HG03139 (cell line): ENCODE measurements at regions not wholly inside any gene's neighbourhood (a gene's known extent, or its start where the extent isn't known, plus 50 kb on each side); places are given as distances from the start of the nearest gene placed in this dataset.

Experiments
- ATAC-seq: cut with Tn5 transposase; IDR thresholded peaks from one replicate; pipeline ENCODE4 v1.9.1; 2021; ENCODE audit not compliant: unreplicated experiment

GRCh38 chr1:47627016-47627415 lies 189.2 kb downstream of the FOXD2 start:
- no peak for ATAC-seq

GRCh38 chr1:47627471-47628370 lies 189.9 kb downstream of the FOXD2 start:
- ATAC-seq, result no peak

GRCh38 chr1:47629201-47629600 lies 191.4 kb downstream of the FOXD2 start:
- no peak for ATAC-seq

GRCh38 chr1:47630346-47630745 lies 192.5 kb downstream of the FOXD2 start:
- ATAC-seq, result no peak

- no peak for ATAC-seq
Observed at GRCh38 chr1:47631411-47631995, 193.7 kb downstream of the FOXD2 start.

GRCh38 chr1:47635111-47635510 lies 197.3 kb downstream of the FOXD2 start:
- no peak for ATAC-seq

GRCh38 chr1:47635597-47635996 lies 197.8 kb downstream of the FOXD2 start:
- no peak for ATAC-seq

- no peak for ATAC-seq
Observed at GRCh38 chr1:47637111-47637685, 199.4 kb downstream of the FOXD2 start.

GRCh38 chr1:47638240-47638639 lies 200.4 kb downstream of the FOXD2 start:
- ATAC-seq, result no peak

GRCh38 chr1:47638713-47639112 lies 200.9 kb downstream of the FOXD2 start:
- no peak for ATAC-seq

GRCh38 chr1:47643306-47644211 lies 205.7 kb downstream of the FOXD2 start:
- no peak for ATAC-seq

GRCh38 chr1:47644212-47644573 lies 206.3 kb downstream of the FOXD2 start:
- no peak for ATAC-seq

- no peak for ATAC-seq
Observed at GRCh38 chr1:47645151-47645550, 207.3 kb downstream of the FOXD2 start.

GRCh38 chr1:47646676-47647075 lies 208.8 kb downstream of the FOXD2 start:
- ATAC-seq, result no peak

- no peak for ATAC-seq
Observed at GRCh38 chr1:47647327-47647845, 209.5 kb downstream of the FOXD2 start.

- no peak for ATAC-seq
Observed at GRCh38 chr1:47650205-47650604, 212.4 kb downstream of the FOXD2 start.

- ATAC-seq, result no peak
Observed at GRCh38 chr1:47650611-47651010, 212.8 kb downstream of the FOXD2 start.

- no peak for ATAC-seq
Observed at GRCh38 chr1:47651311-47652089, 213.7 kb downstream of the FOXD2 start.

GRCh38 chr1:47655521-47656300 lies 217.9 kb downstream of the FOXD2 start:
- ATAC-seq, result no peak
